ENCODE measurements at regions not wholly inside any gene's neighbourhood (a gene's known extent, or its start where the extent isn't known, plus 50 kb on each side); places are given as distances from the start of the nearest gene placed in this dataset.

GRCh38 chr4:36835246-36835645 lies 409.3 kb upstream of the NWD2 start:
- TF ChIP-seq PHB2 (IDR thresholded peaks at IDR 0.05; ENCODE audit: low read depth) (no peak), RFX5 (IDR thresholded peaks at IDR 0.05; ENCODE audit: low read depth, low read length) (no peak), POLR2AphosphoS5 (IDR thresholded peaks at IDR 0.05; ENCODE audit: control insufficient read depth, insufficient read depth, low read depth, low read length) (no peak), NCOR1 (IDR thresholded peaks at IDR 0.05) (no peak), CTCF (IDR thresholded peaks at IDR 0.05 in 2 of 3, conservative IDR thresholded peaks at IDR 0.05 in 1 of 3; ENCODE audit: insufficient read depth in 2 of 3, low read depth in 1 of 3, low read length in 3 of 3) (no peak), EHMT2 (IDR thresholded peaks at IDR 0.05) (no peak), NFIC (IDR thresholded peaks at IDR 0.05) (no peak), BRF1 (IDR thresholded peaks at IDR 0.05; ENCODE audit: borderline replicate concordance, extremely low read depth, insufficient read length) (no peak), RFX1 (IDR thresholded peaks at IDR 0.05) (no peak), TAF1 (IDR thresholded peaks at IDR 0.05; ENCODE audit: control insufficient read depth, extremely low read depth, insufficient read depth, low read length, severe bottlenecking) (no peak), KDM5B (IDR thresholded peaks at IDR 0.05; ENCODE audit: insufficient replicate concordance, low read depth, low read length) (no peak)
- TF ChIP-seq, protein P1, sequence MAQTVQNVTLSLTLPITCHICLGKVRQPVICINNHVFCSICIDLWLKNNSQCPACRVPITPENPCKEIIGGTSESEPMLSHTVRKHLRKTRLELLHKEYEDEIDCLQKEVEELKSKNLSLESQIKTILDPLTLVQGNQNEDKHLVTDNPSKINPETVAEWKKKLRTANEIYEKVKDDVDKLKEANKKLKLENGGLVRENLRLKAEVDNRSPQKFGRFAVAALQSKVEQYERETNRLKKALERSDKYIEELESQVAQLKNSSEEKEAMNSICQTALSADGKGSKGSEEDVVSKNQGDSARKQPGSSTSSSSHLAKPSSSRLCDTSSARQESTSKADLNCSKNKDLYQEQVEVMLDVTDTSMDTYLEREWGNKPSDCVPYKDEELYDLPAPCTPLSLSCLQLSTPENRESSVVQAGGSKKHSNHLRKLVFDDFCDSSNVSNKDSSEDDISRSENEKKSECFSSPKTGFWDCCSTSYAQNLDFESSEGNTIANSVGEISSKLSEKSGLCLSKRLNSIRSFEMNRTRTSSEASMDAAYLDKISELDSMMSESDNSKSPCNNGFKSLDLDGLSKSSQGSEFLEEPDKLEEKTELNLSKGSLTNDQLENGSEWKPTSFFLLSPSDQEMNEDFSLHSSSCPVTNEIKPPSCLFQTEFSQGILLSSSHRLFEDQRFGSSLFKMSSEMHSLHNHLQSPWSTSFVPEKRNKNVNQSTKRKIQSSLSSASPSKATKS (CRISPR knock-in tag; IDR thresholded peaks at IDR 0.05), result no peak
- TF ChIP-seq, protein P2, sequence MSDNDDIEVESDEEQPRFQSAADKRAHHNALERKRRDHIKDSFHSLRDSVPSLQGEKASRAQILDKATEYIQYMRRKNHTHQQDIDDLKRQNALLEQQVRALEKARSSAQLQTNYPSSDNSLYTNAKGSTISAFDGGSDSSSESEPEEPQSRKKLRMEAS (CRISPR knock-in tag; IDR thresholded peaks at IDR 0.05), result no peak
- TF ChIP-seq, protein P3, sequence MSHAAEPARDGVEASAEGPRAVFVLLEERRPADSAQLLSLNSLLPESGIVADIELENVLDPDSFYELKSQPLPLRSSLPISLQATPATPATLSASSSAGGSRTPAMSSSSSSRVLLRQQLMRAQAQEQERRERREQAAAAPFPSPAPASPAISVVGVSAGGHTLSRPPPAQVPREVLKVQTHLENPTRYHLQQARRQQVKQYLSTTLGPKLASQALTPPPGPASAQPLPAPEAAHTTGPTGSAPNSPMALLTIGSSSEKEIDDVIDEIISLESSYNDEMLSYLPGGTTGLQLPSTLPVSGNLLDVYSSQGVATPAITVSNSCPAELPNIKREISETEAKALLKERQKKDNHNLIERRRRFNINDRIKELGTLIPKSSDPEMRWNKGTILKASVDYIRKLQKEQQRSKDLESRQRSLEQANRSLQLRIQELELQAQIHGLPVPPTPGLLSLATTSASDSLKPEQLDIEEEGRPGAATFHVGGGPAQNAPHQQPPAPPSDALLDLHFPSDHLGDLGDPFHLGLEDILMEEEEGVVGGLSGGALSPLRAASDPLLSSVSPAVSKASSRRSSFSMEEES (CRISPR knock-in tag; IDR thresholded peaks at IDR 0.05), result no peak
